GM12873 (cell line): ENCODE measurements at regions not wholly inside any gene's neighbourhood (a gene's known extent, or its start where the extent isn't known, plus 50 kb on each side); places are given as distances from the start of the nearest gene placed in this dataset.

Experiments used
- TF ChIP-seq, protein P1 (sequence below): IDR thresholded peaks from 2 replicates; pipeline ENCODE4 v1.5.1; 2012; ENCODE audit warnings: low read depth, mild to moderate bottlenecking, moderate library complexity, low read length, control low read depth; ENCODE audit not compliant: insufficient read depth; ENCODE audit errors: missing control alignments

GRCh38 chr7:67765481-67766175, 769.0 kb downstream of the TYW1 start:
- TF ChIP-seq, protein P1, sequence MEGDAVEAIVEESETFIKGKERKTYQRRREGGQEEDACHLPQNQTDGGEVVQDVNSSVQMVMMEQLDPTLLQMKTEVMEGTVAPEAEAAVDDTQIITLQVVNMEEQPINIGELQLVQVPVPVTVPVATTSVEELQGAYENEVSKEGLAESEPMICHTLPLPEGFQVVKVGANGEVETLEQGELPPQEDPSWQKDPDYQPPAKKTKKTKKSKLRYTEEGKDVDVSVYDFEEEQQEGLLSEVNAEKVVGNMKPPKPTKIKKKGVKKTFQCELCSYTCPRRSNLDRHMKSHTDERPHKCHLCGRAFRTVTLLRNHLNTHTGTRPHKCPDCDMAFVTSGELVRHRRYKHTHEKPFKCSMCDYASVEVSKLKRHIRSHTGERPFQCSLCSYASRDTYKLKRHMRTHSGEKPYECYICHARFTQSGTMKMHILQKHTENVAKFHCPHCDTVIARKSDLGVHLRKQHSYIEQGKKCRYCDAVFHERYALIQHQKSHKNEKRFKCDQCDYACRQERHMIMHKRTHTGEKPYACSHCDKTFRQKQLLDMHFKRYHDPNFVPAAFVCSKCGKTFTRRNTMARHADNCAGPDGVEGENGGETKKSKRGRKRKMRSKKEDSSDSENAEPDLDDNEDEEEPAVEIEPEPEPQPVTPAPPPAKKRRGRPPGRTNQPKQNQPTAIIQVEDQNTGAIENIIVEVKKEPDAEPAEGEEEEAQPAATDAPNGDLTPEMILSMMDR = no peak

- TF ChIP-seq, protein P1 = no peak
These were observed 770.3 kb downstream of the TYW1 start for GRCh38 chr7:67766906-67767410.

- TF ChIP-seq, protein P1 = no peak
These were observed 775.4 kb downstream of the TYW1 start for GRCh38 chr7:67771846-67772605.

DNA sequence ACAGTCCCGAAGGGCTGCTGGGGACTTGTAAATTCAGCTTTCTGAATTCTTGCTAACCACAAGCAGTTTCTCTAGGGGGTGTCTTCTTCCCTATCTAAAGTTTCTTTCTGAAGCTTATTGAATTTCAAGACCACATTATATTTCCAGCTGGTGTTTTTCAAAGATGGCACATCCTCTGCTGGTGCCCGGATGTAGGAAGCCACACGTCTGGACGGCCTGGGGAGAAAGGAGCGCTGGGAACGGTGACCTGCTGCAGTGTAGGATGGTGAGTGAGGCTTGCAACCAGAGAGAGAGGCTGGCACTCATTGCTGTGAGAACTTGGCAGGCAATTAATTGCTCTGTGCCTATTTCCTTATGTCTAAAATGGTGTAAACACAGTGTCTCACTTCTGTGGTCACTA, 776.4 kb downstream of the TYW1 start:
- TF ChIP-seq, protein P1 = no peak

- TF ChIP-seq, protein P1 = no peak
These were observed 780.5 kb downstream of the TYW1 start for GRCh38 chr7:67777119-67777518.

DNA sequence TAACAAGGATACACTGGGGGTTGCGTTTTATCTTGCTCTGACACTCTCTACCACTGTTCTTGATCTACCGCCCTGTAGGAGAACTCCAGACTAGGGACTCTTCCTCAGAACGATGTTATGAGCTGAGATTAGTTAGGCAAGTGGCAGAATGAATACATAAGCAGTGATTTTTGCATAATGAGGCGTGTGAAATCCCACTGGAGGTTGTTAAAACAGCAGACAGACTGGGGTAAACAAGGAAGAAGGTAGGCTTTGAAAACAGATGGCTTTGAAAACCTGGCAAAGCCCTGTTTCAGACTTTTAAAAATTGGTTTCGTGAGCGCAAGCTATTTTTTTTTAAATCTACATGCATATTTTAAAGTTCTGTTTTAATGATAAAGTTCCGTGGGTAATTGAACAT, 785.2 kb downstream of the TYW1 start:
- TF ChIP-seq, protein P1 = no peak

DNA sequence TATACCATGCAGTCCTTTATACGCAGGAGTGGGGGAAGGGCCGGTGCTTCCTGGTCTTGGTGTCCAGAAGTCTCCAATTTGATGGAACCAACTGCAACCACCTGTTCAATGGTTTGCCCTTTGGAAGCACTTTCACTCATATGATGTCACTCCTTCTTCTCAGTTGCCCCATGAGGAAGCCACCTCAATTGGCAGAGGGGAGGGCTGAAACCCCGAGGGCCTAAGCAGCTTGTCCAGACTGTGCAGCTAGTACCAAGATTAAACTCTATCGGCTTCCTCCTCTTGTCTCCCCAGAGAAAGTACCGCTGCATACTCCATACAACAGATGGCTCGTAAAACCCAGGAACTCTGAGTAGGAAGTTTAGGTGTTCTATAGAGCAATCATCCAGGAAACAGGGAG, 789.4 kb downstream of the TYW1 start:
- TF ChIP-seq, protein P1 = no peak
